H1 (cell line): ENCODE measurements at regions not wholly inside any gene's neighbourhood (a gene's known extent, or its start where the extent isn't known, plus 50 kb on each side); places are given as distances from the start of the nearest gene placed in this dataset.

Experiments
- CHD2 ChIP-seq: IDR thresholded peaks from 2 replicates; pipeline ENCODE4 v1.6.1; 2012; ENCODE audit warnings: low read length, improper control_type of control experiment
- CTCF ChIP-seq, 3 experiments: IDR thresholded peaks; 1 replicate in 2 of 3; 2 replicates in 1 of 3; pipeline versions ENCODE4 v1.5.1 to v1.6.1; 2011; ENCODE audit warnings: low read length in 3 of 3, mild to moderate bottlenecking in 3 of 3, inconsistent platforms in 2 of 3, low read depth in 1 of 3, moderate library complexity in 1 of 3; ENCODE audit not compliant: insufficient read depth in 1 of 3; ENCODE audit errors: control extremely low read depth in 1 of 3
- ZNF274 ChIP-seq: IDR thresholded peaks from 2 replicates; pipeline ENCODE4 v1.7.0; 2012; ENCODE audit warnings: low read length, borderline replicate concordance; ENCODE audit errors: extremely low read depth

- no peak for TF ChIP-seq CTCF (IDR thresholded peaks at IDR 0.05; ENCODE audit: control extremely low read depth in 1 of 3, insufficient read depth in 1 of 3, low read depth in 1 of 3, low read length in 3 of 3)
- no peak for TF ChIP-seq ZNF274
- no peak for TF ChIP-seq CHD2
Observed at GRCh38 chr4:23425570-23425969, 464.3 kb downstream of the PPARGC1A start.
